ENCODE measurements at regions not wholly inside any gene's neighbourhood (a gene's known extent, or its start where the extent isn't known, plus 50 kb on each side); places are given as distances from the start of the nearest gene placed in this dataset.

DNA sequence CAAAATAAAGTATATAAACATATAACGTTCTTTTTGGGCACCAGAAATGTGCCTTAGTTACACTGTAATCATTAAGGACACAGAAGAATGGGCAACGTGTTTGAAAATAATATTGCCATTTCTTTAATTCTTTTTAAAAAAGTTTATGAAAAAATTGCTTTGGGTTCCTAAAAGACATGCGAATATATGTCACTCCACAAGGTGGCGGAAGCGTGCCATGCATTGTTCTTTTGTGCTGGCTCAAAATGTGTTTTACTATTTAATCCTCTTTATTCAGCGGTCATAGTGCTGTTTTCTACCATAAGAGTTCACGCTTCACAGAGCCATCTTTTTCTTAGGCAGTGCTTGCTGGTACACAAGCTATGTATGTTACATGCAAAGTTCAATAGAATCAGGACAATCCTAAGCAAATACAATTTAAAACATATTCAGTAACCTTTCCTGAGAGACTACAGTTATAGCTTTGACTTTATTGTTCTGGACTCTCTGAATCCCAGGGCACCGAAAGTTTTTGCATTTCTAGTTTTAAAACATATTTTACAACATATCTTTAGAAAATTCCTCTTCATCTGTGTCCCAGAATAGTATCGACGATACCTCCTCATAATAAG, 147.8 kb upstream of the ERBB4 start:
- peak; percentile 26 to 52 for DNase-seq

DNA sequence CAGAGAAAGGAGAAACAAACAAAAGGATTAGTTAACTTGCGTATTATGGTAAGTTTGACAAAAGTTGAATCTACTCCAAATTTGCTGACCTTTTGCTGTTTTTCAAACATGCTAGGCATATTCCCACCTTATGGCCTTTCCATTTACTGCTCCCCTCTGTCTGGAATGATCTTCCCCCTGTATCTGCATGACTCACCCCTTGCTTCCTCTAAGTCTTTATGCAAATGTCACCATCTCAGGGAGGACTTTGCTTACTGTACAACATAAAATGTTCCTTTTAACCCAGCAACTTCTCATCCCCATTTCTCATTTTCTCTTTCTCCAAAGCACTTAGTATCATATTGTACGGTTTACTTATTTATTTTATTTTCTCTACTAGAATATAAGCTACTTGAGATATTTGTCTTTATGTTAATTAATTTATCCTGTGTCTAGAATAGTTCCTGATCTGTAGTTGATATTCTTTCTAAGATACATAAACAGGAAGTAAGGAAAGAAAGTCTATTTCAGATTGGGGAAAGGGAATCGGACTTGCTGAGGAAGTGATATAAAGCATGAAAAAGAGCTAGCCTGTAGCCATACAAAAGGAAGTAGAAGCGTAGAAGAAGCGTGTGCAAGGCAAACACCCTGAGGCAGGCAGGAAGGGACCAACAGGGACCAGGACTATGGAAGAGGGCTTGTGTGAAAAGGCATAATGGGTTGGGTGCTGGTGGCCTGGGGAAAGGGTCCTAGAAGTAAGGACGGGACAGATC, 144.9 kb upstream of the ERBB4 start:
- DNase-seq = no peak

DNA sequence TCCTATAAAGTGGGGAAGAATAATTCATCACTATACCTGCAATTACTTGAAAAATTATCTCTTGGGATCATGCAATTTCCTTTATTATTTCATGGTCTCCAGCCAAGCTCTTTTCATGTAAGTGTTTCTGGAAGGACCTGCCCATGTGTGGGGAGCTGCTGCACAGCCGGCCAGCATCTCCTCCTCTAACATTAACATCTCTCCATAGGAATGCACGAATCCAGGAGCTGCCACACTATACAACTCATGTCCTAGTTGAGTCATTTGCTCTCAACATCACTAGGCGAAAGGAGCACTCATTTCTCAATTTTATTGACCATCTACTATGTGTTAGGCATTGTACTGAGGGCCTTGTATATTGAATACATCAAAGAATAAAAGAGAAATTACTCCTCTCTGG, 144.3 kb upstream of the ERBB4 start:
- DNase-seq = no peak

DNA sequence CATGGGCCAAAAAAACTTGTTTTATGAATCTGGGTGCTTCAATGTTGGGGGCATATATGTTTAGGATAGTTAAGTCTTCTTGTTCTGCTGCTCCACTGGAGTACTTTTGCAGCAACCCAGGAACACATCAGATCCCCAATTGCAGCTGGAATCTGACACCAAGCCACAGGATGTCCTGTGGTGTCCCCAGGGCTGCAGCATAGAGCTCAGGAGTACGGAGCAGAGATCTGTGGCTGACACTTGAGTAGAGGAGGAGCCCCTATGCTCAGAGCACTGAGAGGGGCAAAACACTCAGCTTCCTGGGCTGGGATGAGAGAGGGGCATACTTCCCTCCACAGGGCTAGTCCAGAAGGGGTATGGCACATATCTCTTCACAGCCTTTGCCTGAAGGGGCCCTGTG, 138.9 kb upstream of the ERBB4 start:
- no peak for DNase-seq

DNA sequence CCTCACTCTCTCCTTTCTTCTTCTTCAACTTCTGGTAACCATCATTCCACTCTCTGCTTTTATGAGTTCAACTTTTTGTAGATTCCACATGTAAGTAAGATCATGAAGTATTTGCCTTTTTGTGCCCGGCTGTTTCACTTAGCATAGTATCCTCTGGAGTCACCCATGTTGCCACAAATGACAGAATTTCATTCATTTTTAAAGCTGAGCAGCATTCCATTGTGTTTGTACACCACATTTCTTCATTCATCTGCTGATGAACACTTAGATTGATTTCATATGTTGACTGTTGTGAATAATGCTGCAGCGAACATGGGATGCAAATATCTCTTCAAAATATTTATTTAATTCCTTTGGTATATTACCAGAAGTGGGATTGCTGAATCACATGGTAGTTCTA, 133.6 kb upstream of the ERBB4 start:
- no peak for DNase-seq

DNA sequence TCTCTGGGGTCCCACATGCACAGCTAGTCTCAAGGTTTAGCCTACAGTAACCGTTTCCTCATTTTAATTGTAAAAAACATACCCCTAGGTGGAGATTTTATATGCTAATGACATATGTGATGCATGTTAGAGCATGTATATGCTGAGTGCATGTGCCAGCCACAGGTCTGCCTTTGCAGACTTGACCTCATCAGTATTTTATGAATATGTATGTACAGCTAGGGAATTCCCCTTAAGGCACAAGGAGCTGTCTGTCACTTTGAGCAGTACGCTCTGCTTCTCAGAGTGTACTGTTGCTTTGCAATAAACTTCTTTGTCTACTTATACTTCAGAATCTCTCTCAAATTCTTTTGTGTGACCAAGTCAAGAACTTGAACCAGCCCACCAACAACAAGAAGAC, 131.2 kb upstream of the ERBB4 start:
- no peak for DNase-seq

DNA sequence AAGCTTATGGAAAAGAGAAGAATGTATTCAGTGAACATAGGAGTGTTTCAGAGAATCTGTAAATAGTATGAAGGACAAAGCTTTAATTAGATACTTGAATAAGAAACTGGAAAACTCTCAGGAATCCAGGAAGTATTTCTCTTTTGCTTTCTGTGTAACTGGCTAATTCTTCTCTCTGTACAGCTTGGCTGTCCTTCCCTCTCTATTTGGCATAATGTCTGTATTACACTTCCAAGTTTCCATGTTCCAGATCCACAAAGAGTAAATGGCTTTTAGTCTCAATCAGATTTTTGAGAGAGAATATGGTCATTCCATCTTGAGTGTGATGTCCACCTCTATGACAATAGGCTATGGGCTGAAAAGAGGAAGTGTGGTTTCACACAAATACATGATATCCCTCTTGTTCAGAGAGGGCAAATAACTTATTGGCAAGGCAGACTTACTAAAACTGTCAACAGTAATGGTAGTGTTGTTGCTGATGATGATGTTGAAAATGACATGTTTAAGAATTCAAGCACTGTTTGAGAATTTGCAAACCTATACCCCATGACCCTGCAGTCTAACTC, 129.2 kb upstream of the ERBB4 start:
- DNase-seq = no peak

DNA sequence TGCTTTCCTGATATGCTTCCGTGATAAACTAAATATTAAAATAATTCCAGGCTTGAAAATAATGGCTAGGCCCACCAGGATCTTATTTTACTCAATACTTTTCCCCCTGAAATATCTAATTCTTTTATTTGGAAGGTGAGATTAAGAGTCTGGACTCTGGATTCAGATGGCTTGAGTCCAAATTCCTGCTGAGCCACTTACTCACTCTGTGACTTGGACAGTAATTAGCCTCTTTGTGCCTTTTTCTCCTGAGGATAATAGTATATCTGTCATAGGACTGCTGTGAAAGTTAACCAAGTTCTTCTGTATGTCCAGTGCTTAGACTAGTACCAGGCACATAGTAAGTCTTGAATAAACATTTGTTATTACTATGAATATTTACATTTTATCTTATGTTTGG, 127.3 kb upstream of the ERBB4 start:
- DNase-seq = no peak

DNA sequence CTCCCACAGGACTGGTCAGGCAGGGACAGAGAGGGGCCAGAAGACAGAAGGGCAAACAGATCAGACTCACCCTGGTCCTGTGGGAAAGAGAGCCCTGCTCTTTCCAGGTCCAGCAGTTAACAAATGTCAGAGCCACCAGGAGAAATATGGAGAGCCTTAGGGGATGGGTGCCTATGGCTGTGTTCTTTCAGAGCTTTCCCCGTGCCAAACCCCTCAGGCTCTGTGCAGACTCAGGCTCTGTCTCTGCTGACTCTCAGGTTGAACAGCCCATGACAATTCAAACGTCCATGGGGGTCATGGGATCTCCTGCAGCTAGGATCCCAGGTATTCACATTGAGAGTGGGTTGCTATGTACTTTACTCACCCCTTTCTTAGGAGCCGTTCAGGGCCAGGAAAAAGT, 120.8 kb upstream of the ERBB4 start:
- DNase-seq = no peak

DNA sequence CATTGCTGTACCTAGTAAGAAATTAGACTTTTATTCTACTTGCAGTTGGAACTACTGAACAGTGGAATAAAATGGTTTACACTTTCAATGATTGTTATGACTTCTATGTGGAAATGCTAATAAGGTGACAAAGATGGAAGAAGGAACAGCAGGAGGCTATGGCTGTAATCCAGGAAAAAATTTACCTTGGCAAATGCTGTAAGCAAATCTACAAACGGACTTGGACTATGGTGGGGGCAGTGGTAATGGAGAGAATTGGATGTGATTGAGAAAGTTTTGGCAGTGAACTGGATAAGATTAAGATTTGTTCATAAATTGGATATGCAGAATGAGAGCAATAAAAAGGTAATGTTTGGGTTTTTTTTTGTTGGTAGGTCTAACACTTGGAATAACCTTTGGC, 111.0 kb upstream of the ERBB4 start:
- DNase-seq = no peak

DNA sequence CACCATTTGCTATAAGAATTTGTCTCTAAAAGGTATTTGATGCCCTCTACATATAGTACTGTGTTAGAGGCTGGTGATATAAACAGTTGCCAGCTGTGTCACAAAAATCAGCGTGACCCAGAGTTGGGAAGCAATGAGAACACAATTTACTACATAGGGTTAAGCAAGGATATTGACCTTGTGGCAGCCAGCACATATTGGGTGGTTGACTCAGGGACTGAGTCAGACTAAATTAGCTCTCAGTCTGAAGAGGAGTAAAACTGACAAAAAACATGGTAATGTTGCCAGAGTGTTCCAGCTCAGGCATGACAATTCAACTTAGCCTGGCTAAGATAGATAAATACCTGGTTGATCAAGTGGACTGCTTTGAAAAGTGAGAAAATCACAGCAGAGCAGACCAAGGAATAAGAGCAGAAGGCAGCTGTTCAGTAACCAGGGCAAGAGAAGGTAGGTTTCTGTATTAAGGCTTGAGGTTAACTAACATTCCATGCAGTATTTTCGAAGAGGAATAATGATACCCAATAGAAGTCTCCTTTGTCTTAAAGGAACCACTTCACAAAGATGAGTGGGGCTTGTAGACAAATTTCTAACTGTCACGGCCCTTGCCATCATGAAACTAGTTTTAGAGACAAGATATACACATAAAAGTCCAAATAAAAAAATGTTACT, 108.2 kb upstream of the ERBB4 start:
- no peak for DNase-seq

DNA sequence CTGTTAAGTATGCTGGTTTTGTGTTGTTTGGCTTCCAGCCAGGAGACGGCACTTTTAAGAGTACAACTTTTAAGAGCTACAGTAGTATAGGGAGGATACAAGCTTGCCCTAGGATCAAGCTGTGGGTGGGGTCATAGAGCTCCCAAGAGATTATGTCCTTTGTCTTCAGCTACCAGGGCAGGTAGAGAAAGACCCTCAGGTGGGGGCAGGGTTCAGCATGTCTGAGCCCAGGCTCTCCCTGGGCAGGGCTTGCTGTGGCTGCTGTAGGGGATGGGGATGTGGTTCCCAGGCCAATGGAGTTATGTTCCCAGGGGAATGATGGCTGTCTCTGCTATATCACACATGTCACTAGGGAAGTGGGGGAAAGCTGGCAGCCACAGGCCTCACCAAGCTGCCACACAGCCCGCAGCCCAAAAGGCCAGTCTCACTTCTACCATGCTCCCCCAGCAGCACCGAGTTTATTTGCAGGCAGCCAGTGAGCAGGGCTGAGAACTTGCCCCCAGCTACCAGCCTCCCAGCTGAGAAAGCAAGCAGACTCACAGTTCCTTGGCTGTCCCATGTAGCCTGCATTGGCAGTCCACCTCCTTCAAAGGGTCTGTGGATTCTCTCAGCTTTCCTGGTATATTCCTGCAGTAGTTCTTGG, 105.7 kb upstream of the ERBB4 start:
- no peak for DNase-seq

DNA sequence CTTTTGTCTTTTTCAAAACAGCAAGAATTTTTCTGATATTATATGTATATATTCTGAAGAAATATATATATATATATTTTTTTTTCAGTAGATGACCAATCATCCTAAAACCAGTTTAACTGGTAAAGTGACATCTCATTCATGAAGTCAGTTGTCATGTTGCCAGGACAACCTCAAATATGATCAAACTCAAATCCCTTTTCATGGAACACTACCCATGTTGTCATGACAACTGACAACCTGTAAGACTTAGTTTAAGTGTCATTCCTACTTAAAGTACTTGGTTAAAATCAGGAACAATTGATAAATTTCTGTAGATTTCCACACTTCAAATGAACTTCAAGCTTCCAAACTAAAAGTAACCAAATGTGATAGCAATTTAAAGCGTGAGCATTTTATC, 101.8 kb upstream of the ERBB4 start:
- DNase-seq = no peak

DNA sequence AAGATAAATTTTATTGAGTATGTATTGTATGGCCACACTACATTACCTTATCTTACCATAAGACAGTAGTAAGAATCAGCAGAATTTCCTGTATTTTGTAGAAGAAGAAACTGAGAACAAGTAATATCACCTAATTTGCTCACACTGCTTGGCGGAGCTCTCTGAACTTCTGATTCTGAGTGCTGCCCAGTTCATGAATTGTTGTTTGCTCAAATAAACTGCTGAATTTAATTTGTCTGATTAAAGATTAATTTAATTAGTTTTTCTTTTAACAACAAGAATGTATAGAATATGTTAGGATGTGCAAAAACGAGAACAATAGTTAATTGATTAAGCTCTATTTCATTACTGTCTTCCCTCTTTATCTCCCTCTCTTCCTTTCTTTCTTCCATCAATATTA, 100.1 kb upstream of the ERBB4 start:
- no peak for DNase-seq

DNA sequence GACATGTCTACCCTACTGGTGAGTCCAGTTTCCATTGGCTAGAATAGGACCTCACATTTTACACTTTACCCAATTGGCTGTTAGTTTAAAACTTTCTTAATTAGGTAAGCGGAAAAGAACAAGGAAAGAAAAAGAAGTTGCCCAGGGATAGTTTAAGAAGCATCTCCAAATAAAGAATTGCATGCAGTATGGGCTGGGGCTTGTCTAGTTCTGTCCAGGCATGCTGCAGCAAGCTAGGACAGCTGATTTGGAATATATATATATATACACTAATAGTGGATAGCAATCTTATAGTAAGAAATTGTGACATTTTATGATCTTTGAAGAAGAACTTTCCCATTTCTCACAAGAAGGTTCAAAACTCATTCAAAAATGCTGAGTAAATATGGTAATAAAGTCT, 90.0 kb upstream of the ERBB4 start:
- DNase-seq = no peak

DNA sequence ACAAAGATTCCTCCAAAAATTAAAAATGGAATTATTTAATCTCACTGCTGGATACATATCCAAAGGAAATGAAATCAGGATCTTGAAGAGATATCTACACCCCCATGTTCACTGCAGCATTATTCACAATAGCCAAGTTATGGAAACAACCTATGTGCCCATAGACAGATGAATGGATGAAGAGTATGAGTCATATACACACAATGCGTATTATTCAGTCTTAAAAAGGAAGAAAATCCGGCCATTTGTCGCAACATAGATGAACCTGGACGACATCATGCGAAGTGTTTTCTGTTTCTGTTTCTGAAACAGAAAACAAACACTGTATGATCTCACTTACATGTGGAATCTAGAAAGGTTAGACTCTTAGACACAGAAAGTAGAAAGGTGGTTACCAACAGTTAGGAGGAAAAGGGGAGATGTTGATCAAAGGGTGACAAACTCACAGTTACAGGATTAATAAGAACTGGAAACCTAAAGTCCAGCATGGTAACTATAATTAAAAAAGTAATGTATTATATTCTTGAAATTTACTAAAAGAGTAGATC, 87.8 kb upstream of the ERBB4 start:
- no peak for DNase-seq

DNA sequence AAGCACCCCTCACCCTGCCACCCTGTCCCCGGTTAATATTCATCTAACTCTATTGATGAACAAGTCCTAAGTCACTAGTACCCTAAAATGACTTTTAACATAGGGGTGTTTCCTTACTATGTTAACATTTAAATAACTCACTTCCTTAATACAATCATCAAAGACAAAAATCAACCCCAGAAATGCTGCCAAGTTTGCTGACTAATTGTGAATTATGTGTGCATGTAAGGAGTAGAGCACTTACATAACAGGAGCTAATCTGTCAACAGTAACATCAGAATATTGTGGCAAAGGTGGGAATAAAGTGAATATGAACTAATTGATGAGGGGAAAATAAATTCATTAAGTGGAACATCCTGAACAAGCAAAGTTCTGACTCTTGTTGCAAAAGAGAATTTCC, 81.4 kb upstream of the ERBB4 start:
- no peak for DNase-seq

DNA sequence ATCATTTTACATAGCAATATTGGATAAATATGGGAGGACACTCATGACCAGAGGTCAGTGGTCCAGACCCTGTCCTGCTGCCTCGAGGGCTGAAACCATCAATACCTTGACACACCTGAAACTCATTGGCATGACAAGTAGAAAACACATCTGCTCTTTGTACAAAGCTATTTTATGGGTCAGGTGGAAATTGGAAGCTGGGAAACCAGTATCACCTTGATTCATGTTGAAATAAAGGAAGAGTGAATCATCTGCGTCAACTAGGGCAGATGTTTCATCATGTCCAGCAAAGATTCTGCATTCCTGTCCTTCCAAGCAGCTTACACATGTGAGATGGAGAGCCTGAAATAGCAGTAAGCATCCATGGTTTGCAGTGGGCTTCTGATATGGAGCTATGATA, 80.0 kb upstream of the ERBB4 start:
- no peak for DNase-seq

DNA sequence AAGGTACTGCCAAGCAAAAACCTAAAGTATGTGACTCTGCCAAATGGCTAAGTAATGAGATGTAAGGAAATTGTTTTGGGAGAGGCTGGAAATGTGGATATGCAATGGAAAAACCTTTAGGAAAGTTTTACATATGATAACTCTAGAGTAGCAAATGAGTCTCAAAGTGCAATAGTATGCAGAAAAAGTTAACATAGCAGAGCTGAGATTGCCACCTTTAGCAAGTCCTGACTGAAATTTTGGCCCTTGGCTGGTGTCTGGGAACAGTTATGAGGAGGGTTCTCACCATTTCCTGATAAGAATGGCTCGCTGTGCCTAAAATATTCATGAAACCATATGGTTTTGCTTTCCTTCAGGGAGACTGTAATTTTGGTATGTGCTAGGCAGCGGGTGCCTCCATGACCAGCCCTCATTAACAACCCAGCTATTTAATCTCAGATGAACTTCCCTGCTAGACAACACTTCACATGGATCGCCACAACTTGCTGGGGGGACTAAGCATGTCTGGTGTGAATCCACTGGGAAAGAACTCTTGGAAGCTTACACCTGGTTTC, 72.3 kb upstream of the ERBB4 start:
- DNase-seq = no peak

DNA sequence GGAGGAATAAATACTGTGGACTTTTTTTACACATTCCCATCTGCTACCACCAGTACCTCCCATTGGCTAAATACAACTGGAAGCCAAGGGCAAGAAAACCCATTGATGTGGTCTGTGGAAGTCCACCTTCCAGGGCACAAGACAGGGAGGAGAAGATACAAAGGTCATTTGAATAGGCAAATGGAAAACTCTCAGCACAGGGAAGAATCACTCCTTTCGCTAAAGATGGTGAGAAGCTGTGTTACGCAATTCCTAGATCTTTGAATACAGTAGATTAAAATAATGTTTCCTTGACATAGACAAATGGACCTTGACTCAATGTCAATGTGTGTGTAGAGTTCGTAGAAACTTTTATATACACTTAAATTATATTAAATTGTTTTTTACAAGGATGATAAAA, 70.9 kb upstream of the ERBB4 start:
- no peak for DNase-seq

DNA sequence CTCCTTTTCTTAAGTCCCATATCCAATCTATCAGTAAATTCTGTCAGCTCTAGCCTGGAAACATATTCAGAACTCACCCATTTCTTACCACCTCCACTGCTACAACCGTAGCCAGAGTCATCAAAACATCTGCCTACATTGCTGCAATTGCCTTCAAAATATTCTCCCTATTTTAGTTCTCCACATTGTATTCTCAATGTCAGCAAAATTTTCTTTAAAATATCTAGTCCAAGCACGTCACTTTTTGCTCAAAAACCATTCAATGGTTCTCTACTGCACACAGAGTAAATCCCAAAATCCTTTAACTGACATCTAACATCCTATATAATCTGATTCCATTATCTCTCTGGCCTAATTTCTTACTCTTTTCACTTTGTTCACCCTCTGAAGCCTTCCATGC, 68.5 kb upstream of the ERBB4 start:
- DNase-seq = no peak

DNA sequence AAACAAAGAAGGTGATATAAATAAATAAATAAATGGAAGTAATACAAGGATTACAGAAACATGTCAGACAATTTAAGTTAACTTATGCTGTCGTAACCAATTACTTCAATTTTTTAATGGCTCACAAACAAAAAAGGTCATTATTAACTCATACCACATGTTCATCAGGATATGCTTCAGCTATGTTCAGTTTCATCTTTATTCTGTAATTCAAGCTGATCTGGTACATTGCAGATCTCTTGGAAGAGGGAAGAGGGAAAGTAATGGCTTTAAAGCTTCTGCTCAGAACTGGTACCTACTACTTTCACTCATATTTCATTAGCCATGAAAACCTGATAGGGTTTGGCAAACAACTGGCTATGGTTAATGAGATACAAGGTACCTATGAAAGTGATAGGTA, 67.6 kb upstream of the ERBB4 start:
- DNase-seq = no peak

DNA sequence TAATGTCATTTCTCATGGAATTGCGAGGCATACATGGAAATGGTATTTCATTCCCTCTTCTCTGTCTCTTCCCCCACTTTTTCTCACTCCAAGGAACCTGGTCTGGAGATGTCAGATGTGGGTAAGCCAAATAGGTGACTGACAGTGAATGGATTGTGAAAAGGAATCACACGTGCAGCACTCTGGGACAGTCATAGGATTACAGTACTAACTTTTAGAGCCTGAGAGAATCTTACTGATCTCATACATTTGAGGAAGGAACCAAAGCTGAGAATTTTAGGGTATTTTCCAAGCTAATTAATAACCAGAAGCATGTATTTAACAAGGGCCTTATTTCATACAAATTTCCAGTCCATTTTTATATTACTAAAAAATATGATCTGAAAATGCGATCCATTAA, 58.1 kb upstream of the ERBB4 start:
- DNase-seq = no peak
